Osteocyte (in vitro differentiated cells): ENCODE measurements at regions not wholly inside any gene's neighbourhood (a gene's known extent, or its start where the extent isn't known, plus 50 kb on each side); places are given as distances from the start of the nearest gene placed in this dataset.

Source experiments
- DNase-seq: peaks from one replicate; pipeline ENCODE4 v3.0.0; 2021; ENCODE audit warnings: mixed read lengths; ENCODE audit not compliant: unreplicated experiment; ENCODE audit errors: extremely low spot score
- H3K27ac Mint-ChIP-seq: one replicate; pipeline ENCODE4 v1.8.0; 2021; ENCODE audit warnings: mild to moderate bottlenecking, mixed read lengths; ENCODE audit not compliant: unreplicated experiment
- H3K27me3 Mint-ChIP-seq: one replicate; pipeline ENCODE4 v1.8.0; 2021; ENCODE audit warnings: mixed read lengths; ENCODE audit not compliant: unreplicated experiment
- H3K36me3 Mint-ChIP-seq: one replicate; pipeline ENCODE4 v1.8.0; 2021; ENCODE audit warnings: mixed read lengths; ENCODE audit not compliant: unreplicated experiment
- H3K4me1 Mint-ChIP-seq: one replicate; pipeline ENCODE4 v1.8.0; 2021; ENCODE audit warnings: mixed read lengths; ENCODE audit not compliant: unreplicated experiment
- H3K4me3 Mint-ChIP-seq: one replicate; pipeline ENCODE4 v1.8.0; 2021; ENCODE audit warnings: mild to moderate bottlenecking, moderate library complexity, mixed read lengths; ENCODE audit not compliant: unreplicated experiment
- H3K9me3 Mint-ChIP-seq: one replicate; pipeline ENCODE4 v1.8.0; 2021; ENCODE audit warnings: mixed read lengths; ENCODE audit not compliant: unreplicated experiment
- TF ChIP-seq, protein P1 (sequence below): fragments of 200-600 bp; sonication (generic); IDR thresholded peaks from 2 replicates; pipeline ENCODE4 v1.5.0; 2021; ENCODE audit warnings: antibody characterized with exemption, mild to moderate bottlenecking, moderate library complexity

DNA sequence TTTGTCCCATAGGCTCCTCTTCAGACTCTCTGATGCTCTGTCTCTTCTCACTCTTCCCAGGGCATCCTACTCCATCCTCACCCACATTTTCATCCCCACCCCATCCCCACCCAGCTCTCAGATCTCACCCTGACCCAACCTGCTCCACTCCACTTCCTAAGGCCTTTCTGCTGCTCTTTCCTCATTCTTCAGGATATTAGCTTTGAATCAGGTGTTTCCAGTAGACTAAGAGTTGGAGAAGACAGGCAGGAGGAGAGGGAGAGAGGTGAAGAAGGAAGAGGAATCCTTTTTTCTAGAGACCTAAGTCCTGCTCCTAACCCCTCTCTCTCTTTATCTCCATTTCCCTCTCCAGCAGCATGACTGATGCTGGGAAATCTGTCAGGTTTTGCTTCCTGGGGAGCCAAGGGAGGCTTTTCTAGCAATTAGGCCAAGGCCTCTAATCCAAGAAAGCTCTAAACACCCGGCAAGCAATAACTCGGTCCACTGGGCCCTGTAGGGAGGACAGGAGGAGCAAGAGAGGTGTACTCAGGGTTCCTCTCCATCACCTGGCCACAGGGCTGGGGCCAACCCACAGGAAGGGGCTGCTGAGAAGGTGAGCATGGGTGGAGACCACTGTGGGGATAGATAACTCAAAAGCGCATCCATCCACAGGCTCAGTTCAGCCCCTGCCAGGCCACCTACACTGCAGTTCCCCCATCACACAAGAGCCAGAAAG is 133.3 kb downstream of the TMEM132E start:
- Mint-ChIP-seq H3K4me1 (no peaks in the 10 kb centered on the region), H3K27me3 (no peaks in the 10 kb centered on the region), H3K27ac (no peak overlapping the region), H3K4me3 (no peak overlapping the region), H3K36me3 (no peaks in the 10 kb centered on the region), H3K9me3 (no peaks in the 10 kb centered on the region)
- TF ChIP-seq, protein P1, sequence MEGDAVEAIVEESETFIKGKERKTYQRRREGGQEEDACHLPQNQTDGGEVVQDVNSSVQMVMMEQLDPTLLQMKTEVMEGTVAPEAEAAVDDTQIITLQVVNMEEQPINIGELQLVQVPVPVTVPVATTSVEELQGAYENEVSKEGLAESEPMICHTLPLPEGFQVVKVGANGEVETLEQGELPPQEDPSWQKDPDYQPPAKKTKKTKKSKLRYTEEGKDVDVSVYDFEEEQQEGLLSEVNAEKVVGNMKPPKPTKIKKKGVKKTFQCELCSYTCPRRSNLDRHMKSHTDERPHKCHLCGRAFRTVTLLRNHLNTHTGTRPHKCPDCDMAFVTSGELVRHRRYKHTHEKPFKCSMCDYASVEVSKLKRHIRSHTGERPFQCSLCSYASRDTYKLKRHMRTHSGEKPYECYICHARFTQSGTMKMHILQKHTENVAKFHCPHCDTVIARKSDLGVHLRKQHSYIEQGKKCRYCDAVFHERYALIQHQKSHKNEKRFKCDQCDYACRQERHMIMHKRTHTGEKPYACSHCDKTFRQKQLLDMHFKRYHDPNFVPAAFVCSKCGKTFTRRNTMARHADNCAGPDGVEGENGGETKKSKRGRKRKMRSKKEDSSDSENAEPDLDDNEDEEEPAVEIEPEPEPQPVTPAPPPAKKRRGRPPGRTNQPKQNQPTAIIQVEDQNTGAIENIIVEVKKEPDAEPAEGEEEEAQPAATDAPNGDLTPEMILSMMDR: no peak
- peak; percentile 66 for DNase-seq

DNA sequence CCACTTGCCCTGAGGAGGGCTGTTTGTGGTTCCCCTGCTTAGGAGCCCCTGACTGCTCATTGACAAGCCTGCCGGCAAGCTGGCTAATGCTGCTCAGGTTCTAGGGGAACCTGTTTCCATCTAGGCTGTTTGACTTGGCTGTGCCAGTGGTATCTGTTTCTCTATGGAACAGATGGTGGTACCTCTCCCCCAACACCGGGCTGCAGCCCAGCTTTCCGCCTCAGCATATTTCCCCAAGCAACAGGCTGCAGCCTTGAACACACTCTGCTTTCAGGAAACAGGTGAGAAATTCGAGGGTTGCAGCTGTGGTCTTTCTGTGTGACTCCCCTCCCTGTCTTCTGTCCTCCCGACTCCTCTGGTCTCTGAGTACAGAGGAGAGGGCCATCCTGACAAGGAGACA is 132.3 kb downstream of the TMEM132E start:
- Mint-ChIP-seq H3K9me3 (no peaks in the 10 kb centered on the region), H3K27me3 (no peaks in the 10 kb centered on the region), H3K4me3 (no peak overlapping the region), H3K27ac (no peak overlapping the region), H3K36me3 (no peaks in the 10 kb centered on the region), H3K4me1 (no peaks in the 10 kb centered on the region)
- TF ChIP-seq, protein P1: no peak
- DNase-seq: peak; percentile 54

DNA sequence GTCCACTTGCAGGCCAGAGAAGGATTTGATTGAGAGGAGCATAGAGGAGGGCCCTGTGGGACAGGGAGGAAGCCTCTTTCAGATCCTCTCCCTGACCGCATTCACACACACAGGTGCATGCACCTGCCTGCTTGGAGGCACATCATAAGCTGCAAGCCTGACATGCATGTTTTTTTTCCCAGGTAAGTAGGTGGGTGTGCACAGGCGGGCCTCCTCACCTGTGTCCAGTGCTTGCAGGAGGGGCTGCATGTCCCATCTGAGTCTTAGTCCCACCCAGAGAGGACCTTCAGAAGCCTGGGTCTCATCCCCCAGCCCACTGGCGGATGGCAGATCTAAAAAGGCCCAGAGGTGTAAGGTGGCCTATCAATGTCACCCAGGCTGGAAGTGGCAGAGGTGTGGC is 130.8 kb downstream of the TMEM132E start:
- TF ChIP-seq, protein P1: no peak
- H3K4me3 Mint-ChIP-seq: no peak overlapping the region
- no peak overlapping the region for H3K27ac Mint-ChIP-seq
- no peaks in the 10 kb centered on the region for H3K9me3 Mint-ChIP-seq
- no peaks in the 10 kb centered on the region for H3K36me3 Mint-ChIP-seq
- no peaks in the 10 kb centered on the region for H3K27me3 Mint-ChIP-seq
- DNase-seq: no peak
- no peaks in the 10 kb centered on the region for H3K4me1 Mint-ChIP-seq

DNA sequence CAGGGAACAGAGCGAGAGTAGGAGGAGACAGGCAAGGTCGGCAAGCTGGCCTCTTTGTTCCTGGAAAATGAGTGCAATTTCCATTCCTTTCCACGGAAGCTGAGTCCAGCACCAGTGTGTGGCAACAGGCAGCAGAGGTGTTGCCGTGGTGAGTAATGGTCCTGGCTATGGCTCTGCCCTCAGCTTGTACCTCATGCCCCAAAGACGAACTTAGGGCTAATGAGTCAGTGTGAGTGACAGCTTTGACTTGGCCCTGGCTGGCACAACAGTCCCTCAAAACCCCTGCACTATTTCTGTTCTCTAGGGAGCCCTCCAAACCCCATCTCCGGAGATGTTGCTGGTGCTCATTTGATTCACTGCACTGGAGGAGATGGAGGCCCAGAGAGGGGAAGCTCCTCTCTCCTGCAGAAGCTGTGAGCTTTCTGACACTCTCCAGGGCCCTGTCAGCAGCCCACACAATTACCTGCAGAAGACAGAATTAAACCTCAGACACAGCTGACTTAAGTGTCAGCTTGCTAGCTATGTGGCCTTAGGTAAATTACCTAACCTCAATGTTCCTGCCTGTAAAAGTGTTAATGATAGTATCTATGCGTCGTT is 129.9 kb downstream of the TMEM132E start:
- no peaks in the 10 kb centered on the region for H3K36me3 Mint-ChIP-seq
- no peaks in the 10 kb centered on the region for H3K4me1 Mint-ChIP-seq
- no peaks in the 10 kb centered on the region for H3K9me3 Mint-ChIP-seq
- no peak overlapping the region for H3K4me3 Mint-ChIP-seq
- TF ChIP-seq, protein P1: no peak
- no peak overlapping the region for H3K27ac Mint-ChIP-seq
- DNase-seq: no peak
- no peaks in the 10 kb centered on the region for H3K27me3 Mint-ChIP-seq

DNA sequence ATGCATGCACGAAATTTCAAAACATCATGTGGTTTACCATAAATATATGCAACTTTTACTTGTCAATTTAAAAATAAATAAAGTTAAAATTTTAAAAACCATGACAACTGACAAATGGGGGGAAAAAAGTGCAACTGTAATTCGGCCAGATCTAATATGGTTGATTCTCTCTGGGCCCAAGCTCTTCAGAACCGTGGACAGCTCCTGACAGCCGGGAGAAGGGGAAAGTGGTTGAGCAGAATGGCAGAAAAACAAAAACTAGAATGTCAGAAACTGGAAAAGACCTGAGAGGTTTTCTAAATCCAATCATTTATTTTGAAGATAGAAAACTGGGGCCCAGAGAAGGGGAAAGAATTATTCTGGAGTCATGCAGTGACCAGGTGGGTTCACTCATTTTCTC is 126.6 kb downstream of the TMEM132E start:
- H3K9me3 Mint-ChIP-seq: no peaks in the 10 kb centered on the region
- H3K4me3 Mint-ChIP-seq: no peak overlapping the region
- H3K36me3 Mint-ChIP-seq: no peaks in the 10 kb centered on the region
- no peak overlapping the region for H3K27ac Mint-ChIP-seq
- H3K27me3 Mint-ChIP-seq: no peaks in the 10 kb centered on the region
- no peak for DNase-seq
- TF ChIP-seq, protein P1: no peak
- H3K4me1 Mint-ChIP-seq: no peaks in the 10 kb centered on the region
